GM23338 (cell line): ENCODE measurements at regions not wholly inside any gene's neighbourhood (a gene's known extent, or its start where the extent isn't known, plus 50 kb on each side); places are given as distances from the start of the nearest gene placed in this dataset.

ENCODE experiments used
- ATAC-seq: fragments of 200-7000 bp; cut with Tn5 transposase; 3 replicates; pipeline ENCODE4 v1.9.1; 2020
- DNase-seq: peaks from one replicate; pipeline ENCODE4 v3.0.0-alpha.2; 2015; ENCODE audit warnings: low spot score
- H2AFZ ChIP-seq: fragments of 200-600 bp; sonication (generic); 2 replicates; pipeline ENCODE4 v1.8.0; 2016; ENCODE audit warnings: antibody characterized with exemption, mild to moderate bottlenecking, moderate library complexity
- H3F3A ChIP-seq: fragments of 200-600 bp; sonication (generic); replicated peaks from 2 replicates; pipeline ENCODE4 v1.8.0; 2017; ENCODE audit warnings: antibody characterized with exemption, mixed run types, low read depth
- H3K27ac ChIP-seq: fragments of 200-600 bp; sonication (generic); 2 replicates; pipeline ENCODE4 v1.6.1; 2016; ENCODE audit warnings: low read depth
- H3K27me3 ChIP-seq: fragments of 200-600 bp; sonication (generic); 2 replicates; pipeline ENCODE4 v1.8.0; 2016; ENCODE audit warnings: mild to moderate bottlenecking, mixed run types, moderate library complexity; ENCODE audit not compliant: insufficient read depth
- H3K36me3 ChIP-seq: fragments of 200-600 bp; sonication (generic); 2 replicates; pipeline ENCODE4 v1.8.0; 2016; ENCODE audit warnings: mild to moderate bottlenecking; ENCODE audit not compliant: insufficient read depth
- H3K4me1 ChIP-seq: fragments of 200-600 bp; sonication (generic); 2 replicates; pipeline ENCODE4 v1.8.0; 2016; ENCODE audit warnings: mild to moderate bottlenecking, moderate library complexity; ENCODE audit not compliant: insufficient read depth
- H3K4me2 ChIP-seq: fragments of 200-600 bp; sonication (generic); 2 replicates; pipeline ENCODE4 v1.7.1; 2017; ENCODE audit warnings: mixed run types
- H3K4me3 ChIP-seq: fragments of 200-600 bp; sonication (generic); 2 replicates; pipeline ENCODE4 v1.6.1; 2016; ENCODE audit warnings: mixed run types
- H3K79me2 ChIP-seq: fragments of 200-600 bp; sonication (generic); replicated peaks from 2 replicates; pipeline ENCODE4 v1.8.0; 2017; ENCODE audit warnings: mild to moderate bottlenecking; ENCODE audit not compliant: insufficient read depth
- H3K9me2 ChIP-seq: fragments of 200-600 bp; sonication (generic); 2 replicates; pipeline ENCODE4 v1.8.0; 2017; ENCODE audit not compliant: insufficient read depth
- H4K20me1 ChIP-seq: fragments of 200-600 bp; sonication (generic); replicated peaks from 2 replicates; pipeline ENCODE4 v1.8.0; 2017; ENCODE audit warnings: mild to moderate bottlenecking; ENCODE audit not compliant: insufficient read depth
- H3K27ac Mint-ChIP-seq: 2 replicates; pipeline ENCODE4 v1.8.0; 2020; ENCODE audit warnings: inconsistent platforms, mild to moderate bottlenecking, moderate library complexity, mixed read lengths
- H3K27me3 Mint-ChIP-seq: 3 replicates; pipeline ENCODE4 v1.8.0; 2022; ENCODE audit warnings: low read depth, mild to moderate bottlenecking, moderate library complexity, mixed read lengths, inconsistent platforms; ENCODE audit not compliant: insufficient read depth, poor library complexity
- H3K36me3 Mint-ChIP-seq: 3 replicates; pipeline ENCODE4 v1.8.0; 2021; ENCODE audit warnings: low read depth, mild to moderate bottlenecking, inconsistent platforms, moderate library complexity, mixed read lengths
- H3K4me1 Mint-ChIP-seq: 3 replicates; pipeline ENCODE4 v1.8.0; 2020; ENCODE audit warnings: mild to moderate bottlenecking, inconsistent platforms, mixed read lengths
- H3K4me3 Mint-ChIP-seq: 3 replicates; pipeline ENCODE4 v1.8.0; 2021; ENCODE audit warnings: moderate library complexity, mild to moderate bottlenecking, inconsistent platforms, mixed read lengths
- H3K9me3 Mint-ChIP-seq: 3 replicates; pipeline ENCODE4 v1.8.0; 2020; ENCODE audit warnings: moderate library complexity, mild to moderate bottlenecking, inconsistent platforms, mixed read lengths
- JUNB ChIP-seq: IDR thresholded peaks from one replicate; pipeline ENCODE4 v1.6.1; 2016; ENCODE audit warnings: antibody characterized with exemption; ENCODE audit not compliant: unreplicated experiment
- POLR2AphosphoS5 ChIP-seq: IDR thresholded peaks from 2 replicates; pipeline ENCODE4 v1.6.1; 2016; ENCODE audit warnings: antibody characterized with exemption, low read depth
- TF ChIP-seq, protein P1 (sequence below), 2 experiments: fragments of 200-600 bp in 1 of 2; sonication (generic) in 1 of 2; conservative IDR thresholded peaks; 2 replicates each; pipeline versions ENCODE4 v1.5.1 to v1.6.1; 2016 to 2017; ENCODE audit warnings: antibody characterized with exemption in 2 of 2, low read depth in 2 of 2, mild to moderate bottlenecking in 2 of 2, moderate library complexity in 1 of 2
- TF ChIP-seq, protein P2 (sequence below): IDR thresholded peaks from 2 replicates; pipeline ENCODE4 v1.6.1; 2016; ENCODE audit warnings: antibody characterized with exemption

DNA sequence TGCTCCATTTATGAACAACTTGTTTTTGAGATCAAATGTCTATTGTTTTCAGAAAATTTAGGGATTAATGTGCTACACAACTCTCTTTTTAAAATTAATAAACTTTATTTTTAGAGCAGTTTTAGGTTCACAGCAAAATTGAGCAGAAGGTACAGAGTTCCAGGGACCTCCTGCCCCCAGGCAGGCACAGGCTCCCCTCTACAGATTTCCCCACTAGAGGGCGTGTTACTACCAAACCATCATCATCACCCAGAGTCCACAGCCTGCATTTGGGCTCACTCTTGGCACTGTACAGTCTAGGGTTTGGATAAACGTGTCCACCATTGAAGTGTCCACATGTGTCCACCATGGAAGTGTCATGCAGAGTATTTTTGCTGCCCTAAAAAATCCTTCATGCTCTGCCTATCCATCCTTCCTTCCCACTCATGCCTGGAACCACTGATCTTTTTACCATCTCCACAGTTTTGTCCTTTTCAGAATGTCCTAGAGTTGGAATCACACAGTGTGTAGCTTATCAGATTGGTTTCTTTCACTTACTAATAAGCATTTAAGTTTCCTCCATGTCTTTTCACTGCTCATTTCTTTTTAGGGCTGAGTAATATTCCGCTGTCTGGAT lies 61.7 kb downstream of the MRPL36 start:
- H3K27me3 ChIP-seq, result no peaks in the 10 kb centered on the region
- H3K4me3 Mint-ChIP-seq, result no peak overlapping the region
- no peaks in the 10 kb centered on the region for H4K20me1 ChIP-seq
- no peak overlapping the region for H3K27ac ChIP-seq
- no peaks in the 10 kb centered on the region for H3K4me1 ChIP-seq
- no peaks in the 10 kb centered on the region for H3K79me2 ChIP-seq
- no peaks in the 10 kb centered on the region for H3F3A ChIP-seq
- TF ChIP-seq, protein P1, sequence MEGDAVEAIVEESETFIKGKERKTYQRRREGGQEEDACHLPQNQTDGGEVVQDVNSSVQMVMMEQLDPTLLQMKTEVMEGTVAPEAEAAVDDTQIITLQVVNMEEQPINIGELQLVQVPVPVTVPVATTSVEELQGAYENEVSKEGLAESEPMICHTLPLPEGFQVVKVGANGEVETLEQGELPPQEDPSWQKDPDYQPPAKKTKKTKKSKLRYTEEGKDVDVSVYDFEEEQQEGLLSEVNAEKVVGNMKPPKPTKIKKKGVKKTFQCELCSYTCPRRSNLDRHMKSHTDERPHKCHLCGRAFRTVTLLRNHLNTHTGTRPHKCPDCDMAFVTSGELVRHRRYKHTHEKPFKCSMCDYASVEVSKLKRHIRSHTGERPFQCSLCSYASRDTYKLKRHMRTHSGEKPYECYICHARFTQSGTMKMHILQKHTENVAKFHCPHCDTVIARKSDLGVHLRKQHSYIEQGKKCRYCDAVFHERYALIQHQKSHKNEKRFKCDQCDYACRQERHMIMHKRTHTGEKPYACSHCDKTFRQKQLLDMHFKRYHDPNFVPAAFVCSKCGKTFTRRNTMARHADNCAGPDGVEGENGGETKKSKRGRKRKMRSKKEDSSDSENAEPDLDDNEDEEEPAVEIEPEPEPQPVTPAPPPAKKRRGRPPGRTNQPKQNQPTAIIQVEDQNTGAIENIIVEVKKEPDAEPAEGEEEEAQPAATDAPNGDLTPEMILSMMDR (conservative IDR thresholded peaks at IDR 0.05; ENCODE audit: low read depth in 2 of 2), result peak; percentile 79 to 87
- TF ChIP-seq POLR2AphosphoS5, result no peak
- H3K4me1 Mint-ChIP-seq, result no peaks in the 10 kb centered on the region; the same call in 2 of the 3 replicates
- peaks cover 5% of the 10 kb centered on the region; the same call in 1 of the 3 replicates for H3K36me3 Mint-ChIP-seq
- DNase-seq, result peak; percentile 63
- no peaks in the 10 kb centered on the region for H3K36me3 ChIP-seq
- no peak overlapping the region for H3K4me2 ChIP-seq
- peaks cover 15% of the 10 kb centered on the region for H3K9me3 Mint-ChIP-seq
- H3K27ac Mint-ChIP-seq, result no peak overlapping the region
- peaks cover 4% of the 10 kb centered on the region for H3K27me3 Mint-ChIP-seq
- no peak overlapping the region for H2AFZ ChIP-seq
- peak; percentile 91 for ATAC-seq
- H3K9me2 ChIP-seq, result no peaks in the 10 kb centered on the region
- H3K4me3 ChIP-seq, result no peak overlapping the region

DNA sequence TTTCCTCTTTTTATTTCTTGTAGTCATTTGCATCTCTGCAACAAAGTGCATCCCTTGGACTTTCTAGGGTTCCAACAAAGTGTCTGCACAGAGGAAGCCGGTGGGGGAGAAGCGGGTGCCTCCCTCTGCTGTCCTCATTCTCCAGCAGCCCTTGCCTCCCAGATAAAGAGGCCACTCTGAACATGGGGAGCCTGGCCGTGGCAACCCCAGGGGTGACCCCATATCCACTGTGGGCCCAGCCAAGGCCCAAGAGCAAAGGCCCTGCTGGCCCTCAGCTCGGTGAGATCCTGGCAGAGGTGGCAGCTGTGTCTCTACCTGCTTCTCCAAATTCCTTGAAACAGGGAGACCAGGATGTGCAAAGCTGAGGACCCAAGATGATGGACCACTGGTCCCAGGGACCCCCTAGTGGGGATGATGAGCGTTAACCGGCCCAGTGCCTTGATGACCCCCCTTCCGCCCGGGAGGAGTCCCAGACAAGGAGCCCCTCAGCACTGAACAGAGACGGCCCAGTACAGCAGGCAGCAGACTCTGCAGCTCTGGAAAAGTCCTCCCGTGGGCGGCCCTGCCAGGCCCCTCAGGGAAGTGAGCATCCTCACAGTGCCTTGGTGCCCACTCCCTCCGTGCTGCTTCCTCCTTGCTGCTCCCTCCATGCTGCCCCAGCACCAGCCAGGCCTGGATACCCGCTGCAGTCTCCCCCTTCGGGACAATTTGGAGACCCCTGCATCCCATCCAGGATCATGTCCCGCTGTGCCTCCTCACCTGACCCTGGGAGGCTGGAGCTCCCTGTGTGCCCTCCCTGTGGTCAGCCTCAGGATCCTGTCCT lies 62.5 kb downstream of the MRPL36 start:
- no peaks in the 10 kb centered on the region for H3K36me3 ChIP-seq
- H3K4me1 ChIP-seq, result no peaks in the 10 kb centered on the region
- no peaks in the 10 kb centered on the region for H3K9me2 ChIP-seq
- no peak overlapping the region for H3K27ac Mint-ChIP-seq
- no peaks in the 10 kb centered on the region; the same call in 2 of the 3 replicates for H3K4me1 Mint-ChIP-seq
- H3K4me3 ChIP-seq, result no peak overlapping the region
- no peaks in the 10 kb centered on the region for H4K20me1 ChIP-seq
- no peaks in the 10 kb centered on the region for H3K27me3 ChIP-seq
- H3F3A ChIP-seq, result no peaks in the 10 kb centered on the region
- H3K36me3 Mint-ChIP-seq, result peaks cover 3% of the 10 kb centered on the region; the same call in 1 of the 3 replicates
- H3K4me2 ChIP-seq, result no peak overlapping the region
- no peak overlapping the region for H2AFZ ChIP-seq
- H3K27ac ChIP-seq, result no peak overlapping the region
- DNase-seq, result peak; percentile 56
- TF ChIP-seq, protein P2, sequence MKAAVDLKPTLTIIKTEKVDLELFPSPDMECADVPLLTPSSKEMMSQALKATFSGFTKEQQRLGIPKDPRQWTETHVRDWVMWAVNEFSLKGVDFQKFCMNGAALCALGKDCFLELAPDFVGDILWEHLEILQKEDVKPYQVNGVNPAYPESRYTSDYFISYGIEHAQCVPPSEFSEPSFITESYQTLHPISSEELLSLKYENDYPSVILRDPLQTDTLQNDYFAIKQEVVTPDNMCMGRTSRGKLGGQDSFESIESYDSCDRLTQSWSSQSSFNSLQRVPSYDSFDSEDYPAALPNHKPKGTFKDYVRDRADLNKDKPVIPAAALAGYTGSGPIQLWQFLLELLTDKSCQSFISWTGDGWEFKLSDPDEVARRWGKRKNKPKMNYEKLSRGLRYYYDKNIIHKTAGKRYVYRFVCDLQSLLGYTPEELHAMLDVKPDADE, result no peak
- no peak for TF ChIP-seq JUNB
- TF ChIP-seq, protein P1 (conservative IDR thresholded peaks at IDR 0.05; ENCODE audit: low read depth in 2 of 2), result peak in 1 of 2 experiments; percentile 33; a peak in 3 of 4 replicates
- no peak overlapping the region for H3K4me3 Mint-ChIP-seq
- H3K9me3 Mint-ChIP-seq, result peaks cover 15% of the 10 kb centered on the region
- peaks cover 4% of the 10 kb centered on the region for H3K27me3 Mint-ChIP-seq
- H3K79me2 ChIP-seq, result no peaks in the 10 kb centered on the region
- ATAC-seq, result peak; percentile 61
